ENCODE measurements at regions not wholly inside any gene's neighbourhood (a gene's known extent, or its start where the extent isn't known, plus 50 kb on each side); places are given as distances from the start of the nearest gene placed in this dataset.

DNA sequence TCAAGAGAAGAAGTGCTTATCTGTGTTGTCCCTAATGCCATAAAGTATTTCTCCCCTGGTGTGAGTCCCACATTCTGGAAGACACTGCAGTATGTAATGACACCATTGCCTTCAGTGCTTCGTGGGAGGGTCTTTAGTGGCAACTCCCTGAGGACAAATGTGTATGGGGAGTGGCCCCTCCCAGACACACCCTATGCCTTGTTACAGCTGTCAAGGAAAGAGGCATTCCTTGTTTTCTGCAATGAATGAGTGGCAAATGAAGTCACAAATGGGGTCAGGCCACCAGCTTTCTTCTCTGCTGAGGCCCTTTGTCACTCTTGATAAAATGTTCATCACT lies 183.2 kb downstream of the FGFR2 start:
- H3K36me3 Mint-ChIP-seq (ENCODE audit: low read depth): no peaks in the 10 kb centered on the region
- H3K4me3 Mint-ChIP-seq: no peak overlapping the region
- Histone ChIP-seq H3K36me3 (ENCODE audit: control insufficient read depth, insufficient read depth, low read length) (no peaks in the 10 kb centered on the region), H3K4me1 (ENCODE audit: control insufficient read depth, insufficient read depth, low read length) (peaks cover 3% of the 10 kb centered on the region), H3K27me3 (ENCODE audit: control insufficient read depth, insufficient read depth, low read length, poor library complexity, severe bottlenecking) (no peaks in the 10 kb centered on the region), H3K9me3 (ENCODE audit: control insufficient read depth, low read length) (peaks cover 14% of the 10 kb centered on the region), H3K27ac (ENCODE audit: low read depth, low read length) (no peak overlapping the region), H3K9ac (ENCODE audit: extremely low read depth, low read length, poor library complexity, severe bottlenecking) (no peak overlapping the region), H3K4me3 (ENCODE audit: low read length) (peak overlapping the region; percentile 24)
- TF ChIP-seq, protein P1, sequence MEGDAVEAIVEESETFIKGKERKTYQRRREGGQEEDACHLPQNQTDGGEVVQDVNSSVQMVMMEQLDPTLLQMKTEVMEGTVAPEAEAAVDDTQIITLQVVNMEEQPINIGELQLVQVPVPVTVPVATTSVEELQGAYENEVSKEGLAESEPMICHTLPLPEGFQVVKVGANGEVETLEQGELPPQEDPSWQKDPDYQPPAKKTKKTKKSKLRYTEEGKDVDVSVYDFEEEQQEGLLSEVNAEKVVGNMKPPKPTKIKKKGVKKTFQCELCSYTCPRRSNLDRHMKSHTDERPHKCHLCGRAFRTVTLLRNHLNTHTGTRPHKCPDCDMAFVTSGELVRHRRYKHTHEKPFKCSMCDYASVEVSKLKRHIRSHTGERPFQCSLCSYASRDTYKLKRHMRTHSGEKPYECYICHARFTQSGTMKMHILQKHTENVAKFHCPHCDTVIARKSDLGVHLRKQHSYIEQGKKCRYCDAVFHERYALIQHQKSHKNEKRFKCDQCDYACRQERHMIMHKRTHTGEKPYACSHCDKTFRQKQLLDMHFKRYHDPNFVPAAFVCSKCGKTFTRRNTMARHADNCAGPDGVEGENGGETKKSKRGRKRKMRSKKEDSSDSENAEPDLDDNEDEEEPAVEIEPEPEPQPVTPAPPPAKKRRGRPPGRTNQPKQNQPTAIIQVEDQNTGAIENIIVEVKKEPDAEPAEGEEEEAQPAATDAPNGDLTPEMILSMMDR (conservative IDR thresholded peaks at IDR 0.05): no peak
- no peaks in the 10 kb centered on the region for H3K27me3 Mint-ChIP-seq (ENCODE audit: insufficient read depth)
- no peak for DNase-seq
- 88% methylated on average over 1 of the region's 1 CpG; no CpG with 5 or more reads in 1 of the 2 experiments for WGBS, 2 experiments (ENCODE audit: insufficient coverage in 1 of 2, insufficient read length in 1 of 2)
- no peak overlapping the region for H3K27ac Mint-ChIP-seq
- peaks cover 13% of the 10 kb centered on the region for H3K4me1 Mint-ChIP-seq
- H3K9me3 Mint-ChIP-seq: peaks cover 3% of the 10 kb centered on the region

DNA sequence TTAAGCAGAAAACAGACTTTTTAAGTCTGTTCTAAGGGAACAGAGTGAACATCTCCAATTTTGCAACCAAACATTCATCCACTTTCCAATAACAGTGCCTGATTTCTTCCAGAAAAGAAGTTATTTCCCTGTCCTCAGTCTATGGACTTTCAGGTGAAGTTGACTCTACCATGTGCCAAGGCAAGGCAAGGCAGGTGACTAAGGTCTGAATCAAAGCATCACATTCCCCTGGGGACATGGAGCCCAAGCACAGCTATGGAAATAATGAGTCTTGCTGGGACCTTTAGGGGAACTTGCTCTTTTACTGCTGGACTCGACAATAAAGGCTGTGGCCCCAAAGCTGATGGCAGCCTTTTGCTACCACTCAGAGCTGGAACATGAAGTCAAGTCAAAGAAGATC lies 182.2 kb downstream of the FGFR2 start:
- H3K4me1 ChIP-seq (ENCODE audit: control insufficient read depth, insufficient read depth, low read length): peaks cover under 1% of the 10 kb centered on the region
- Mint-ChIP-seq H3K4me3 (no peak overlapping the region), H3K9me3 (peaks cover 3% of the 10 kb centered on the region), H3K36me3 (ENCODE audit: low read depth) (no peaks in the 10 kb centered on the region), H3K4me1 (peaks cover 15% of the 10 kb centered on the region), H3K27me3 (ENCODE audit: insufficient read depth) (no peaks in the 10 kb centered on the region), H3K27ac (no peak overlapping the region)
- WGBS, 2 experiments (ENCODE audit: insufficient coverage in 1 of 2, insufficient read length in 1 of 2): 90 to 96% methylated on average over 1 of the region's 1 CpG
- no peak for DNase-seq
- no peak overlapping the region for H3K9ac ChIP-seq (ENCODE audit: extremely low read depth, low read length, poor library complexity, severe bottlenecking)
- no peaks in the 10 kb centered on the region for H3K36me3 ChIP-seq (ENCODE audit: control insufficient read depth, insufficient read depth, low read length)
- no peaks in the 10 kb centered on the region for H3K27me3 ChIP-seq (ENCODE audit: control insufficient read depth, insufficient read depth, low read length, poor library complexity, severe bottlenecking)
- H3K4me3 ChIP-seq (ENCODE audit: low read length): no peak overlapping the region
- no peak overlapping the region for H3K27ac ChIP-seq (ENCODE audit: low read depth, low read length)
- TF ChIP-seq, protein P1 (conservative IDR thresholded peaks at IDR 0.05): no peak
- peaks cover 18% of the 10 kb centered on the region for H3K9me3 ChIP-seq (ENCODE audit: control insufficient read depth, low read length)

DNA sequence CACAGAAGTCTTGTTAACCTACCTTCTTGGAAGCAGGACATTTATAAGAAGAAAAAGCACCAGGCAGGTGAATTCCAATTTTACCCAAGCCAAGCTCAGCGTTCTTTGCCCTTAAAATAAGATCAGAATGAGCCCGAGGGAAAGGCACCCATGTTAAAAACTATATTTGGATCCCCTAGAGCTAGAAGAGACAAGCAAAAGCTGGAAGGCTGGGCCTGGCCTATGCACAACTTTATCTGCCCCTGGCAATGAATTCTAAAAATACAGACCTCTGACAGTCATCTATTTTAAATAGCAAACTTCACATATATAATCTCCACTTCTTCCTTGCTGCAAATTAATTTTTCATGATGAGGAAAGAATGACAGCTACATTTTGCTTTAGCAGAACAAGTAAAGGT lies 180.9 kb downstream of the FGFR2 start:
- no peak overlapping the region for H3K4me3 Mint-ChIP-seq
- H3K36me3 Mint-ChIP-seq (ENCODE audit: low read depth): no peaks in the 10 kb centered on the region
- 92 to 97% methylated on average over 2 of the region's 2 CpGs for WGBS, 2 experiments (ENCODE audit: insufficient coverage in 1 of 2, insufficient read length in 1 of 2)
- no peaks in the 10 kb centered on the region for H3K27me3 Mint-ChIP-seq (ENCODE audit: insufficient read depth)
- Histone ChIP-seq H3K9ac (ENCODE audit: extremely low read depth, low read length, poor library complexity, severe bottlenecking) (no peak overlapping the region), H3K4me1 (ENCODE audit: control insufficient read depth, insufficient read depth, low read length) (peaks cover 9% of the 10 kb centered on the region), H3K4me3 (ENCODE audit: low read length) (no peak overlapping the region), H3K36me3 (ENCODE audit: control insufficient read depth, insufficient read depth, low read length) (no peaks in the 10 kb centered on the region), H3K27ac (ENCODE audit: low read depth, low read length) (no peak overlapping the region), H3K27me3 (ENCODE audit: control insufficient read depth, insufficient read depth, low read length, poor library complexity, severe bottlenecking) (no peaks in the 10 kb centered on the region), H3K9me3 (ENCODE audit: control insufficient read depth, low read length) (peaks cover 18% of the 10 kb centered on the region)
- no peak overlapping the region for H3K27ac Mint-ChIP-seq
- peaks cover 15% of the 10 kb centered on the region for H3K4me1 Mint-ChIP-seq
- H3K9me3 Mint-ChIP-seq: peaks cover 3% of the 10 kb centered on the region
- TF ChIP-seq, protein P1 (conservative IDR thresholded peaks at IDR 0.05): no peak
- DNase-seq: no peak
